Liver (tissue), 8 donors: ENCODE measurements at regions not wholly inside any gene's neighbourhood (a gene's known extent, or its start where the extent isn't known, plus 50 kb on each side); places are given as distances from the start of the nearest gene placed in this dataset.

Source experiments
- DNase-seq: peaks from one replicate; pipeline ENCODE4 v3.0.0-alpha.2; 2017; ENCODE audit warnings: low spot score
- H3K27ac ChIP-seq, 2 donors: one replicate each; pipeline ENCODE4 v1.7.0; 2013; ENCODE audit warnings: inconsistent platforms in 2 of 2, low read length in 2 of 2, control low read depth in 1 of 2, low read depth in 1 of 2, mild to moderate bottlenecking in 1 of 2
- H3K27me3 ChIP-seq, 4 donors: one replicate each; pipeline versions ENCODE4 v1.6.1 to v1.7.0; 2013; ENCODE audit warnings: low read length in 3 of 4, inconsistent platforms in 1 of 4, mild to moderate bottlenecking in 1 of 4, moderate library complexity in 1 of 4; ENCODE audit not compliant: control insufficient read depth in 4 of 4, insufficient read depth in 4 of 4
- H3K36me3 ChIP-seq, 4 donors: one replicate each; pipeline versions ENCODE4 v1.6.1 to v1.7.0; 2013; ENCODE audit warnings: low read length in 3 of 4, mild to moderate bottlenecking in 3 of 4, low read depth in 1 of 4, moderate library complexity in 1 of 4; ENCODE audit not compliant: control insufficient read depth in 4 of 4, insufficient read depth in 3 of 4
- H3K4me1 ChIP-seq, 4 donors: one replicate each; pipeline versions ENCODE4 v1.6.1 to v1.7.0; 2013; ENCODE audit warnings: low read length in 3 of 4, mild to moderate bottlenecking in 3 of 4, moderate library complexity in 1 of 4; ENCODE audit not compliant: control insufficient read depth in 4 of 4, insufficient read depth in 4 of 4
- H3K4me3 ChIP-seq, 3 donors: one replicate each; pipeline versions ENCODE4 v1.6.1 to v1.7.0; 2013; ENCODE audit warnings: low read length in 3 of 3, control low read depth in 1 of 3, low read depth in 1 of 3, mild to moderate bottlenecking in 1 of 3
- H3K9ac ChIP-seq, 2 donors: one replicate each; pipeline ENCODE4 v1.7.0; 2013; ENCODE audit warnings: low read length in 2 of 2, mild to moderate bottlenecking in 2 of 2, moderate library complexity in 2 of 2, control low read depth in 1 of 2, low read depth in 1 of 2
- H3K9me3 ChIP-seq, 4 donors: one replicate each; pipeline versions ENCODE4 v1.6.1 to v1.7.0; 2013; ENCODE audit warnings: low read length in 3 of 4; ENCODE audit not compliant: control insufficient read depth in 4 of 4
- CTCF ChIP-seq: fragments of 150-350 bp; IDR thresholded peaks from 2 replicates; pipeline ENCODE4 v1.5.1; 2017; ENCODE audit warnings: improper control_type of control experiment, low read depth, low read length; ENCODE audit not compliant: missing input control
- EGR1 ChIP-seq, 2 donors: IDR thresholded peaks; 2 replicates each; pipeline ENCODE4 v1.6.1; 2016 to 2018; ENCODE audit warnings: antibody characterized with exemption in 2 of 2, low read depth in 2 of 2
- FOXA1 ChIP-seq: IDR thresholded peaks from 2 replicates; pipeline ENCODE4 v1.6.1; 2016; ENCODE audit warnings: antibody characterized with exemption
- FOXA2 ChIP-seq: IDR thresholded peaks from 2 replicates; pipeline ENCODE4 v1.6.1; 2016; ENCODE audit warnings: antibody characterized with exemption
- GABPA ChIP-seq, 2 donors: IDR thresholded peaks in 1 of 2; conservative IDR thresholded peaks in 1 of 2; 2 replicates each; pipeline ENCODE4 v1.6.1; 2016; ENCODE audit warnings: antibody characterized with exemption in 2 of 2, mild to moderate bottlenecking in 1 of 2, moderate library complexity in 1 of 2
- HNF4A ChIP-seq, 2 donors: conservative IDR thresholded peaks; 2 replicates each; pipeline ENCODE4 v1.6.1; 2016; ENCODE audit warnings: antibody characterized with exemption in 2 of 2, mild to moderate bottlenecking in 2 of 2
- HNF4G ChIP-seq: IDR thresholded peaks from 2 replicates; pipeline ENCODE4 v1.6.1; 2016; ENCODE audit warnings: antibody characterized with exemption
- JUND ChIP-seq, 2 donors: IDR thresholded peaks; 2 replicates each; pipeline ENCODE4 v1.6.1; 2016; ENCODE audit warnings: antibody characterized with exemption in 2 of 2
- MAX ChIP-seq: IDR thresholded peaks from 2 replicates; pipeline ENCODE4 v1.6.1; 2016; ENCODE audit warnings: antibody characterized with exemption
- NR2F2 ChIP-seq: IDR thresholded peaks from 2 replicates; pipeline ENCODE4 v1.6.1; 2016; ENCODE audit warnings: antibody characterized with exemption
- RAD21 ChIP-seq, 2 donors: IDR thresholded peaks; 2 replicates each; pipeline ENCODE4 v1.6.1; 2016; ENCODE audit warnings: antibody characterized with exemption in 2 of 2, mild to moderate bottlenecking in 2 of 2
- RXRA ChIP-seq, 2 donors: IDR thresholded peaks; 2 replicates each; pipeline ENCODE4 v1.6.1; 2017 to 2018; ENCODE audit warnings: antibody characterized with exemption in 2 of 2, mild to moderate bottlenecking in 1 of 2
- SP1 ChIP-seq: IDR thresholded peaks from 2 replicates; pipeline ENCODE4 v1.6.1; 2018; ENCODE audit warnings: antibody characterized with exemption, mild to moderate bottlenecking
- TAF1 ChIP-seq: conservative IDR thresholded peaks from 2 replicates; pipeline ENCODE4 v1.6.1; 2016; ENCODE audit warnings: antibody characterized with exemption, mild to moderate bottlenecking
- YY1 ChIP-seq: IDR thresholded peaks from 2 replicates; pipeline ENCODE4 v1.6.1; 2016; ENCODE audit warnings: antibody characterized with exemption, mild to moderate bottlenecking
- WGBS: extraction: QIAGEN DNeasy Blood & Tissue Kit; methylation state at CpG from one replicate; pipeline ENCODE4 v1.1.7; 2013; 5-methylcytosine and 5-hydroxymethylcytosine counted together
- TF ChIP-seq, protein P1 (sequence below): IDR thresholded peaks from 2 replicates; pipeline ENCODE4 v1.6.1; 2016; ENCODE audit warnings: antibody characterized with exemption, mild to moderate bottlenecking
- TF ChIP-seq, protein P2 (sequence below): IDR thresholded peaks from 2 replicates; pipeline ENCODE4 v1.6.1; 2016; ENCODE audit warnings: antibody characterized with exemption
- TF ChIP-seq, protein P3 (sequence below): IDR thresholded peaks from 2 replicates; pipeline ENCODE4 v1.6.1; 2016; ENCODE audit warnings: antibody characterized with exemption
- donor health status: healthy.
- donor health status: healthy.
- donor health status: healthy.
- donor health status: healthy.
- donor health status: healthy.

- TF ChIP-seq RXRA (IDR thresholded peaks at IDR 0.05) (no peak), RAD21 (IDR thresholded peaks at IDR 0.05) (no peak), SP1 (no peak), FOXA2 (no peak), YY1 (no peak), NR2F2 (no peak)
Measured at GRCh38 chr22:48599346-48599745, 1228.3 kb downstream of the BRD1 start (continued).

DNA sequence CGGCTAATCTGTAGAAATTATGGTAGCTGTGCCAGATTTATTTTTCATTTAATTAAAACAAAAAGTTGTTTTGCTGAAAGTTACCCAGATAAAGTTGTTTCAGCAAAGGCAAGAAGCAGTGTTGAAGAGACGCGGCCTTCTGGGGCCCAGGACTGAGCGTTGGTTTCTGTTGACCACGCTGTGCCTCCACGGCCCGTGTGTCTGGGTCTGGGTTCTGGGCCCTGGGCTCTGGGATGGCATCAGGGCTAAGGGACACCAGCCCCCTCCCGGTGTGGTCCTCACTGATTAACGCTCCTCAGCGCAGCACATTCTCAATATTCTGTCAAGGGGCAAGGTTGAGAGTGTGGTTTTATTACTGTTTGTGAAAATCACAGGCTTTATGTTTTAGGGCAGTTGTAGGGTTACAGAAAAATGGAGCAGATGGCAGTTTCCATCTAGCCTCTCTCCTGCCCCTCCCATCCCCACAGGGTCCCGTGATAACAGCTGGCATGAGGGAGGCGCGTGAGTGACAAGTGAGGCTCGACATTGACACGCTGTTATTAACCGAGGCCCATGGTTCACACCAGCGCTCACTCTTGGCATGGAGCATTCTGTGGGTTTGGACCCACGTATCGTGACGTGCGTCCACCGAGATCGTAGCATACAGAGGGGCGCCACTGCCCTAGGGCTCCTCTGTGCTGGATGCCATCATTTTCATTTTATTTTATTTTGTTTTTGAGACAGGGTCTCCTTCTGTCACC, 1231.4 kb downstream of the BRD1 start:
- WGBS: 91% methylated on average over 24 of the region's 24 CpGs
- Histone ChIP-seq H3K9me3 (peaks cover 0 to 8% (median 3%) of the 10 kb centered on the region in 4 donors), H3K4me3 (no peak overlapping the region), H3K9ac (no peak overlapping the region), H3K27me3 (peaks cover 0 to 2% (median 0%) of the 10 kb centered on the region in 4 donors), H3K4me1 (no peaks in the 10 kb centered on the region), H3K27ac (no peak overlapping the region), H3K36me3 (no peaks in the 10 kb centered on the region)
- TF ChIP-seq RXRA (IDR thresholded peaks at IDR 0.05): no peak
- TF ChIP-seq, protein P1, sequence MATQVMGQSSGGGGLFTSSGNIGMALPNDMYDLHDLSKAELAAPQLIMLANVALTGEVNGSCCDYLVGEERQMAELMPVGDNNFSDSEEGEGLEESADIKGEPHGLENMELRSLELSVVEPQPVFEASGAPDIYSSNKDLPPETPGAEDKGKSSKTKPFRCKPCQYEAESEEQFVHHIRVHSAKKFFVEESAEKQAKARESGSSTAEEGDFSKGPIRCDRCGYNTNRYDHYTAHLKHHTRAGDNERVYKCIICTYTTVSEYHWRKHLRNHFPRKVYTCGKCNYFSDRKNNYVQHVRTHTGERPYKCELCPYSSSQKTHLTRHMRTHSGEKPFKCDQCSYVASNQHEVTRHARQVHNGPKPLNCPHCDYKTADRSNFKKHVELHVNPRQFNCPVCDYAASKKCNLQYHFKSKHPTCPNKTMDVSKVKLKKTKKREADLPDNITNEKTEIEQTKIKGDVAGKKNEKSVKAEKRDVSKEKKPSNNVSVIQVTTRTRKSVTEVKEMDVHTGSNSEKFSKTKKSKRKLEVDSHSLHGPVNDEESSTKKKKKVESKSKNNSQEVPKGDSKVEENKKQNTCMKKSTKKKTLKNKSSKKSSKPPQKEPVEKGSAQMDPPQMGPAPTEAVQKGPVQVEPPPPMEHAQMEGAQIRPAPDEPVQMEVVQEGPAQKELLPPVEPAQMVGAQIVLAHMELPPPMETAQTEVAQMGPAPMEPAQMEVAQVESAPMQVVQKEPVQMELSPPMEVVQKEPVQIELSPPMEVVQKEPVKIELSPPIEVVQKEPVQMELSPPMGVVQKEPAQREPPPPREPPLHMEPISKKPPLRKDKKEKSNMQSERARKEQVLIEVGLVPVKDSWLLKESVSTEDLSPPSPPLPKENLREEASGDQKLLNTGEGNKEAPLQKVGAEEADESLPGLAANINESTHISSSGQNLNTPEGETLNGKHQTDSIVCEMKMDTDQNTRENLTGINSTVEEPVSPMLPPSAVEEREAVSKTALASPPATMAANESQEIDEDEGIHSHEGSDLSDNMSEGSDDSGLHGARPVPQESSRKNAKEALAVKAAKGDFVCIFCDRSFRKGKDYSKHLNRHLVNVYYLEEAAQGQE: no peak
- TF ChIP-seq GABPA (IDR thresholded peaks at IDR 0.05 in 1 of 2, conservative IDR thresholded peaks at IDR 0.05 in 1 of 2): no peak
- no peak for TF ChIP-seq CTCF
- TF ChIP-seq, protein P2, sequence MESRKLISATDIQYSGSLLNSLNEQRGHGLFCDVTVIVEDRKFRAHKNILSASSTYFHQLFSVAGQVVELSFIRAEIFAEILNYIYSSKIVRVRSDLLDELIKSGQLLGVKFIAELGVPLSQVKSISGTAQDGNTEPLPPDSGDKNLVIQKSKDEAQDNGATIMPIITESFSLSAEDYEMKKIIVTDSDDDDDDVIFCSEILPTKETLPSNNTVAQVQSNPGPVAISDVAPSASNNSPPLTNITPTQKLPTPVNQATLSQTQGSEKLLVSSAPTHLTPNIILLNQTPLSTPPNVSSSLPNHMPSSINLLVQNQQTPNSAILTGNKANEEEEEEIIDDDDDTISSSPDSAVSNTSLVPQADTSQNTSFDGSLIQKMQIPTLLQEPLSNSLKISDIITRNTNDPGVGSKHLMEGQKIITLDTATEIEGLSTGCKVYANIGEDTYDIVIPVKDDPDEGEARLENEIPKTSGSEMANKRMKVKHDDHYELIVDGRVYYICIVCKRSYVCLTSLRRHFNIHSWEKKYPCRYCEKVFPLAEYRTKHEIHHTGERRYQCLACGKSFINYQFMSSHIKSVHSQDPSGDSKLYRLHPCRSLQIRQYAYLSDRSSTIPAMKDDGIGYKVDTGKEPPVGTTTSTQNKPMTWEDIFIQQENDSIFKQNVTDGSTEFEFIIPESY: no peak
- TF ChIP-seq NR2F2: no peak
- TF ChIP-seq TAF1: no peak
- TF ChIP-seq JUND (IDR thresholded peaks at IDR 0.05): no peak
- TF ChIP-seq FOXA2: no peak
- TF ChIP-seq YY1: no peak
- no peak for TF ChIP-seq SP1
- TF ChIP-seq RAD21 (IDR thresholded peaks at IDR 0.05): no peak
- TF ChIP-seq HNF4A (conservative IDR thresholded peaks at IDR 0.05): no peak
- TF ChIP-seq MAX: no peak
- no peak for TF ChIP-seq HNF4G
- TF ChIP-seq, protein P3, sequence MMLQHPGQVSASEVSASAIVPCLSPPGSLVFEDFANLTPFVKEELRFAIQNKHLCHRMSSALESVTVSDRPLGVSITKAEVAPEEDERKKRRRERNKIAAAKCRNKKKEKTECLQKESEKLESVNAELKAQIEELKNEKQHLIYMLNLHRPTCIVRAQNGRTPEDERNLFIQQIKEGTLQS: no peak
- TF ChIP-seq EGR1 (IDR thresholded peaks at IDR 0.05; ENCODE audit: low read depth in 2 of 2): no peak
- TF ChIP-seq FOXA1: no peak
- no peak for DNase-seq
